ENCODE measurements at regions not wholly inside any gene's neighbourhood (a gene's known extent, or its start where the extent isn't known, plus 50 kb on each side); places are given as distances from the start of the nearest gene placed in this dataset.

DNA sequence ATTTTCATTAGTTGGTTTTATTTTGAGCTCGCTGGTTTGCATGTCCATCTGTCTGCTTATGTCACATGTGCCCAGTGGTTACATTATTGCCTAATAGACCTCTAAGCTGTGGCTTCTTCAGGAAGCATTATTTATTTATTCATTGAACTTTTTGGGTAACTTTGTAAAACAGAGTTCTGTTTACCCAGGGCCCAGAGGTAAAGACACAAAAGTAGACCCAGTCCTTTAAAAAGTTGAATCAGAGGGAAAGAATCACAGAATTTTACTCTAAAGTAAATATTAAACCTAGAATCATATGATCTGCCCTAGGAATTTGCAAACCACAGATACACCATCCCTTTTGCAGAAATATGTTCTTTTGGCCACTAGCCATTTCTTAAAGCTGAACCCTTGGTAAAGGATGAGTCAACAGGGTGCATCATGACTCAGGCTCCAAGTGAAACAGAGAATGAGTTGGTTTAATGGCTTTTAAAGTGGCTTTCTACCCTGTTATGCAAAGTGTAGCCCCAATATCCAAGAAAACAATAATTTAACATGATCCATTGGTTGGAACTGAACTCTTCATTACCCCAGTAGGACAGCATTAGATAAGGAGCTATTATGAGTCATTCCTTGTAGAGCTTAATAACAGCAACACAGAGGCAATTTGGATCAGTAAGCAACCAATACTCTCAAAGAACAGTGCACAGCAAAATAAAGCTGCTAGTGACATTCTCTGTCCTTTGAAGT lies 236.3 kb downstream of the KCNJ2 start:
- Histone ChIP-seq H3K79me2 (ENCODE audit: control insufficient read depth, insufficient read depth, low read length) (no peaks in the 10 kb centered on the region), H3K4me1 (ENCODE audit: control insufficient read depth, extremely low read depth, insufficient read depth, low read length) (peaks cover 6% of the 10 kb centered on the region), H3K9me3 (replicated peaks; ENCODE audit: control insufficient read depth, insufficient read depth, low read length) (no peaks in the 10 kb centered on the region), H3K27me3 (ENCODE audit: control insufficient read depth in 2 of 2, insufficient read depth in 2 of 2, low read length in 2 of 2) (no peaks in the 10 kb centered on the region), H2AFZ (ENCODE audit: low read depth, low read length) (no peak overlapping the region), H3K36me3 (ENCODE audit: control insufficient read depth in 2 of 2, extremely low read depth in 1 of 2, insufficient read depth in 2 of 2, low read length in 2 of 2) (no peaks in the 10 kb centered on the region), H3K9me1 (replicated peaks; ENCODE audit: control insufficient read depth, extremely low read depth, insufficient read depth, low read length) (no peaks in the 10 kb centered on the region), H3K27ac (ENCODE audit: insufficient read depth, low read depth, low read length) (no peak overlapping the region), H3K4me3 (replicated peaks in 1 of 3; ENCODE audit: insufficient read depth in 1 of 3, low read depth in 1 of 3, low read length in 3 of 3) (no peak overlapping the region), H3K9ac (replicated peaks; ENCODE audit: extremely low read depth, insufficient read depth, low read length) (no peak overlapping the region), H4K20me1 (replicated peaks; ENCODE audit: control insufficient read depth, extremely low read depth, insufficient read depth, low read length) (no peaks in the 10 kb centered on the region), H3K4me2 (ENCODE audit: insufficient read depth, low read length) (no peak overlapping the region)
- intact Hi-C loops (cut with micrococcal nuclease) = no loop called here
- dilution Hi-C loops (cut with MboI; ENCODE audit: extremely low pct_ligation_motif_present, low sequenced_read_pairs) = no loop called here
- FAIRE-seq = peak; percentile 35
- BruUV-seq (replicated peaks) = no TSS peak
- POLR2A ChIA-PET = no interaction called here
- CTCF ChIA-PET = interaction anchor here (0.7 to 1.2 kb wide), 3 partner anchors 12 to 61 kb away, joined by 3 read pairs; no protein-coding TSS in a partner anchor
- DNase-seq (ENCODE audit: low read depth, low spot score) = peak; percentile 24
- TF ChIP-seq JUN (IDR thresholded peaks at IDR 0.05; ENCODE audit: borderline replicate concordance, insufficient read depth, insufficient read length, low read depth) (peak; percentile 12), MYC (IDR thresholded peaks at IDR 0.05; ENCODE audit: low read depth, low read length) (no peak), FOS (IDR thresholded peaks at IDR 0.05; ENCODE audit: borderline replicate concordance, insufficient read depth, low read length) (peak; percentile 91), EZH2 (IDR thresholded peaks at IDR 0.05; ENCODE audit: borderline replicate concordance, low read depth, low read length, severe bottlenecking) (no peak)
- TF ChIP-seq, protein P1, sequence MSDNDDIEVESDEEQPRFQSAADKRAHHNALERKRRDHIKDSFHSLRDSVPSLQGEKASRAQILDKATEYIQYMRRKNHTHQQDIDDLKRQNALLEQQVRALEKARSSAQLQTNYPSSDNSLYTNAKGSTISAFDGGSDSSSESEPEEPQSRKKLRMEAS (IDR thresholded peaks at IDR 0.05; ENCODE audit: insufficient read depth, insufficient read length) = no peak

DNA sequence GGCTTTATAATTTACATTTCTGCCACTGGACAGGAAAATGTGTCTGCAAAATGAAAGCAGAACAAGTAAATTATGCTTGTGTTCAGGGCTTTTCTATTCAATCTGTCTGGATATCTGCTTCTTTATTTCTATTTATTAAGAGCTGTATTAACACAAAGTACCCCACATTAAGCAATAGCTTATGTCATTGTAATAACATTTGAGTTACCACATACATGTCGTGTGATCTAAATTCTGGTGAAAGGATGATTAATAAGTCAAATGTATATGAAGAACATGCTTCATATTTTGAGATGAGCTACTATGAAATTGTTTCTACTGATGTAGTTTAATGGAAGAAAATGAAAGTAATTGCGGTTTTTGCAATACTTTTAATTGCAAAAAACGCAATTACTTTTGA lies 238.2 kb downstream of the KCNJ2 start:
- no peaks in the 10 kb centered on the region for H3K36me3 ChIP-seq (ENCODE audit: control insufficient read depth in 2 of 2, extremely low read depth in 1 of 2, insufficient read depth in 2 of 2, low read length in 2 of 2)
- no peak overlapping the region for H3K4me2 ChIP-seq (ENCODE audit: insufficient read depth, low read length)
- H4K20me1 ChIP-seq (replicated peaks; ENCODE audit: control insufficient read depth, extremely low read depth, insufficient read depth, low read length) = no peaks in the 10 kb centered on the region
- no peak overlapping the region for H2AFZ ChIP-seq (ENCODE audit: low read depth, low read length)
- TF ChIP-seq POLR2AphosphoS5 (IDR thresholded peaks at IDR 0.05; ENCODE audit: insufficient read depth, low read depth, low read length) (no peak), FOS (IDR thresholded peaks at IDR 0.05; ENCODE audit: borderline replicate concordance, insufficient read depth, low read length) (no peak), JUN (IDR thresholded peaks at IDR 0.05; ENCODE audit: borderline replicate concordance, insufficient read depth, insufficient read length, low read depth) (no peak), EZH2 (IDR thresholded peaks at IDR 0.05; ENCODE audit: borderline replicate concordance, low read depth, low read length, severe bottlenecking) (no peak), POLR2A (IDR thresholded peaks at IDR 0.05; ENCODE audit: low read depth, low read length) (no peak), GATA2 (IDR thresholded peaks at IDR 0.05; ENCODE audit: insufficient read depth, insufficient read length, low read depth, low read length) (no peak), MYC (IDR thresholded peaks at IDR 0.05; ENCODE audit: low read depth, low read length) (no peak)
- TF ChIP-seq, protein P2, sequence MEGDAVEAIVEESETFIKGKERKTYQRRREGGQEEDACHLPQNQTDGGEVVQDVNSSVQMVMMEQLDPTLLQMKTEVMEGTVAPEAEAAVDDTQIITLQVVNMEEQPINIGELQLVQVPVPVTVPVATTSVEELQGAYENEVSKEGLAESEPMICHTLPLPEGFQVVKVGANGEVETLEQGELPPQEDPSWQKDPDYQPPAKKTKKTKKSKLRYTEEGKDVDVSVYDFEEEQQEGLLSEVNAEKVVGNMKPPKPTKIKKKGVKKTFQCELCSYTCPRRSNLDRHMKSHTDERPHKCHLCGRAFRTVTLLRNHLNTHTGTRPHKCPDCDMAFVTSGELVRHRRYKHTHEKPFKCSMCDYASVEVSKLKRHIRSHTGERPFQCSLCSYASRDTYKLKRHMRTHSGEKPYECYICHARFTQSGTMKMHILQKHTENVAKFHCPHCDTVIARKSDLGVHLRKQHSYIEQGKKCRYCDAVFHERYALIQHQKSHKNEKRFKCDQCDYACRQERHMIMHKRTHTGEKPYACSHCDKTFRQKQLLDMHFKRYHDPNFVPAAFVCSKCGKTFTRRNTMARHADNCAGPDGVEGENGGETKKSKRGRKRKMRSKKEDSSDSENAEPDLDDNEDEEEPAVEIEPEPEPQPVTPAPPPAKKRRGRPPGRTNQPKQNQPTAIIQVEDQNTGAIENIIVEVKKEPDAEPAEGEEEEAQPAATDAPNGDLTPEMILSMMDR (IDR thresholded peaks at IDR 0.05; ENCODE audit: extremely low read depth in 1 of 2, insufficient read depth in 1 of 2, low read depth in 1 of 2, low read length in 2 of 2) = no peak
- TF ChIP-seq, protein P1 (IDR thresholded peaks at IDR 0.05; ENCODE audit: insufficient read depth, insufficient read length) = no peak
- dilution Hi-C loops (cut with MboI; ENCODE audit: extremely low pct_ligation_motif_present, low sequenced_read_pairs) = no loop called here
- ChIA-PET CTCF (no interaction called here), POLR2A (no interaction called here)
- no peaks in the 10 kb centered on the region for H3K9me3 ChIP-seq (replicated peaks; ENCODE audit: control insufficient read depth, insufficient read depth, low read length)
- H3K79me2 ChIP-seq (ENCODE audit: control insufficient read depth, insufficient read depth, low read length) = no peaks in the 10 kb centered on the region
- BruUV-seq (replicated peaks) = no TSS peak
- intact Hi-C loops (cut with micrococcal nuclease) = no loop called here
- H3K27ac ChIP-seq (ENCODE audit: insufficient read depth, low read depth, low read length) = no peak overlapping the region
- DNase-seq (ENCODE audit: low read depth, low spot score) (no peak), FAIRE-seq (no peak)
- H3K4me1 ChIP-seq (ENCODE audit: control insufficient read depth, extremely low read depth, insufficient read depth, low read length) = peaks cover 6% of the 10 kb centered on the region
- no peak overlapping the region for H3K4me3 ChIP-seq (replicated peaks in 1 of 3; ENCODE audit: insufficient read depth in 1 of 3, low read depth in 1 of 3, low read length in 3 of 3)
- no peak overlapping the region for H3K9ac ChIP-seq (replicated peaks; ENCODE audit: extremely low read depth, insufficient read depth, low read length)
- no peaks in the 10 kb centered on the region for H3K27me3 ChIP-seq (ENCODE audit: control insufficient read depth in 2 of 2, insufficient read depth in 2 of 2, low read length in 2 of 2)
- no peaks in the 10 kb centered on the region for H3K9me1 ChIP-seq (replicated peaks; ENCODE audit: control insufficient read depth, extremely low read depth, insufficient read depth, low read length)

All from endothelial cell of umbilical vein (primary cell).